SK-N-SH (cell line): ENCODE measurements at regions not wholly inside any gene's neighbourhood (a gene's known extent, or its start where the extent isn't known, plus 50 kb on each side); places are given as distances from the start of the nearest gene placed in this dataset.
A peak's percentile ranks its signal among the peaks of the same experiment; 100 is the strongest.

Experiments
- CTCF ChIA-PET: fragments of 300-600, 350-600 bp; formaldehyde crosslinking; extraction: SDS; loops from one replicate; lab custom pipeline; 2021; lab: Yijun Ruan, JAX
- POLR2A ChIA-PET: fragments of 350-600 bp; sonication (Branson Sonifier 250); formaldehyde crosslinking; extraction: SDS; loops from one replicate; lab custom pipeline; 2020; ENCODE audit warnings: antibody characterized with exemption, inconsistent platforms; lab: Yijun Ruan, JAX
- DNase-seq: peaks from one replicate; pipeline ENCODE4 v3.0.0; 2012
- H2AFZ ChIP-seq: fragments of 200-600 bp; sonication (generic); 2 replicates; pipeline ENCODE4 v1.8.1; 2016; ENCODE audit warnings: antibody characterized with exemption, mild to moderate bottlenecking, low read depth
- H3F3A ChIP-seq: fragments of 200-600 bp; sonication (generic); replicated peaks from 2 replicates; pipeline ENCODE3; 2016; ENCODE audit warnings: antibody characterized with exemption, mild to moderate bottlenecking; ENCODE audit not compliant: insufficient read depth
- H3K27ac ChIP-seq, 2 experiments: fragments of 200-500 bp in 1 of 2; fragments of 200-600 bp in 1 of 2; sonication (Bioruptor generic) in 1 of 2; sonication (generic), shearing (Covaris generic) in 1 of 2; 2 replicates each; pipeline versions ENCODE4 v1.5.1 to v1.6.1; 2014 to 2016; ENCODE audit warnings: low read depth in 2 of 2, inconsistent platforms in 1 of 2, low read length in 1 of 2, mild to moderate bottlenecking in 1 of 2, mixed read lengths in 1 of 2
- H3K27me3 ChIP-seq: fragments of 200-600 bp; sonication (generic), shearing (Covaris generic); 2 replicates; pipeline ENCODE4 v1.6.1; 2016; ENCODE audit warnings: mixed run types; ENCODE audit not compliant: insufficient read depth
- H3K36me3 ChIP-seq, 2 experiments: fragments of 200-500 bp in 1 of 2; fragments of 200-600 bp in 1 of 2; sonication (Bioruptor generic) in 1 of 2; sonication (generic) in 1 of 2; replicated peaks in 1 of 2; 2 replicates each; pipeline versions ENCODE3 to v1.5.1; 2014 to 2016; ENCODE audit warnings: low read length in 1 of 2, mild to moderate bottlenecking in 1 of 2; ENCODE audit not compliant: insufficient read depth in 2 of 2, control insufficient read depth in 1 of 2
- H3K4me1 ChIP-seq, 2 experiments: fragments of 200-500 bp in 1 of 2; fragments of 200-600 bp in 1 of 2; sonication (Bioruptor generic) in 1 of 2; sonication (generic), shearing (Covaris generic) in 1 of 2; 2 replicates each; pipeline versions ENCODE4 v1.5.1 to v1.6.1; 2014 to 2016; ENCODE audit warnings: low read depth in 1 of 2, low read length in 1 of 2, mixed run types in 1 of 2; ENCODE audit not compliant: insufficient read depth in 2 of 2, control insufficient read depth in 1 of 2
- H3K4me2 ChIP-seq: fragments of 200-600 bp; sonication (generic), shearing (Covaris generic); 2 replicates; pipeline ENCODE4 v1.6.1; 2017; ENCODE audit warnings: mixed run types
- H3K4me3 ChIP-seq, 2 experiments: fragments of 200-500 bp in 1 of 2; fragments of 200-600 bp in 1 of 2; sonication (Bioruptor generic) in 1 of 2; sonication (generic), shearing (Covaris generic) in 1 of 2; 2 replicates each; pipeline versions ENCODE4 v1.5.1 to v1.8.1; 2014 to 2016; ENCODE audit warnings: low read depth in 2 of 2, inconsistent platforms in 1 of 2, low read length in 1 of 2, mild to moderate bottlenecking in 1 of 2, mixed read lengths in 1 of 2, moderate library complexity in 1 of 2
- H3K79me2 ChIP-seq: fragments of 200-600 bp; sonication (generic); 2 replicates; pipeline ENCODE4 v1.8.1; 2017; ENCODE audit warnings: mild to moderate bottlenecking; ENCODE audit not compliant: insufficient read depth
- H3K9ac ChIP-seq: fragments of 200-600 bp; sonication (generic); 2 replicates; pipeline ENCODE4 v1.6.1; 2017; ENCODE audit warnings: mixed run types
- H3K9me2 ChIP-seq: fragments of 200-600 bp; sonication (generic); 2 replicates; pipeline ENCODE4 v1.6.1; 2017; ENCODE audit warnings: mixed run types
- H3K9me3 ChIP-seq: fragments of 200-600 bp; sonication (generic); 2 replicates; pipeline ENCODE4 v1.6.1; 2017; ENCODE audit warnings: mixed run types, mild to moderate bottlenecking, moderate library complexity
- H4K20me1 ChIP-seq: fragments of 200-600 bp; sonication (generic); 2 replicates; pipeline ENCODE4 v1.6.1; 2017; ENCODE audit warnings: mild to moderate bottlenecking, mixed run types; ENCODE audit not compliant: insufficient read depth
- CHD2 ChIP-seq: fragments of 150-350 bp; IDR thresholded peaks from 2 replicates; pipeline ENCODE4 v1.6.1; 2018; ENCODE audit warnings: low read length; ENCODE audit not compliant: partially characterized antibody
- ELF1 ChIP-seq: IDR thresholded peaks from 2 replicates; pipeline ENCODE4 v1.4.0; 2012
- FOSL2 ChIP-seq: IDR thresholded peaks from 2 replicates; pipeline ENCODE4 v1.4.0; 2012; ENCODE audit warnings: low read depth, mild to moderate bottlenecking, moderate library complexity, borderline replicate concordance
- GATA2 ChIP-seq: sonication (generic); formaldehyde crosslinking; IDR thresholded peaks from 2 replicates; pipeline ENCODE4 v1.5.0; 2020; ENCODE audit warnings: mild to moderate bottlenecking, missing genetic modification reagents
- JUND ChIP-seq: IDR thresholded peaks from 2 replicates; pipeline ENCODE4 v1.4.0; 2012
- MAX ChIP-seq: IDR thresholded peaks from 2 replicates; pipeline ENCODE4 v1.4.0; 2012; ENCODE audit warnings: low read depth
- POLR2AphosphoS5 ChIP-seq: IDR thresholded peaks from 2 replicates; pipeline ENCODE4 v1.6.1; 2012; ENCODE audit warnings: low read depth, low read length
- SMC3 ChIP-seq: IDR thresholded peaks from 2 replicates; pipeline ENCODE4 v1.6.1; 2012; ENCODE audit warnings: low read depth, low read length, improper control_type of control experiment
- YY1 ChIP-seq: IDR thresholded peaks from 2 replicates; pipeline ENCODE4 v1.4.0; 2012; ENCODE audit warnings: low read depth, mild to moderate bottlenecking
- WGBS: methylation state at CpG from one replicate; pipeline ENCODE4 v1.1.6; 2017; ENCODE audit warnings: low lambda C conversion rate; 5-methylcytosine and 5-hydroxymethylcytosine counted together
- TF ChIP-seq, protein P1 (sequence below): IDR thresholded peaks from 2 replicates; pipeline ENCODE4 v1.6.1; 2012; ENCODE audit warnings: mild to moderate bottlenecking, low read depth, low read length, moderate library complexity
- TF ChIP-seq, protein P2 (sequence below): IDR thresholded peaks from 2 replicates; pipeline ENCODE4; 2012

DNA sequence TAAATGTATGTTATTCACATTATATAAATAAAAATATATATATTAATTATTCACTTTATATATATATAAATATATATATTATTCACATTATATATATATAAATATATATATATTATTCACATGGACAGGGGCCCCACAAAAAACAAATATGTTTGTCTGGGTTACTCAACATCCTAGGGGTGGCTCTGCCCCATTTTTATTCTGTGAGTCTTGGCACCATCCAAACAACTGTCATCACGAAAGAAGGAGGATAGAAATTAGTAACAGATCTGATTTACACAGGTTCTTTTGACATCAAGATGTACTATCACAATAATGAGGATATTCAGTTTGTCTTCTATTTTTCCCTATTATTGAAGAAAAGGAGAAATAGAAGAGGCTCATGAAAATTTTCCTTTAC is 187.3 kb downstream of the GPX5 start (continued):
- TF ChIP-seq, protein P1, sequence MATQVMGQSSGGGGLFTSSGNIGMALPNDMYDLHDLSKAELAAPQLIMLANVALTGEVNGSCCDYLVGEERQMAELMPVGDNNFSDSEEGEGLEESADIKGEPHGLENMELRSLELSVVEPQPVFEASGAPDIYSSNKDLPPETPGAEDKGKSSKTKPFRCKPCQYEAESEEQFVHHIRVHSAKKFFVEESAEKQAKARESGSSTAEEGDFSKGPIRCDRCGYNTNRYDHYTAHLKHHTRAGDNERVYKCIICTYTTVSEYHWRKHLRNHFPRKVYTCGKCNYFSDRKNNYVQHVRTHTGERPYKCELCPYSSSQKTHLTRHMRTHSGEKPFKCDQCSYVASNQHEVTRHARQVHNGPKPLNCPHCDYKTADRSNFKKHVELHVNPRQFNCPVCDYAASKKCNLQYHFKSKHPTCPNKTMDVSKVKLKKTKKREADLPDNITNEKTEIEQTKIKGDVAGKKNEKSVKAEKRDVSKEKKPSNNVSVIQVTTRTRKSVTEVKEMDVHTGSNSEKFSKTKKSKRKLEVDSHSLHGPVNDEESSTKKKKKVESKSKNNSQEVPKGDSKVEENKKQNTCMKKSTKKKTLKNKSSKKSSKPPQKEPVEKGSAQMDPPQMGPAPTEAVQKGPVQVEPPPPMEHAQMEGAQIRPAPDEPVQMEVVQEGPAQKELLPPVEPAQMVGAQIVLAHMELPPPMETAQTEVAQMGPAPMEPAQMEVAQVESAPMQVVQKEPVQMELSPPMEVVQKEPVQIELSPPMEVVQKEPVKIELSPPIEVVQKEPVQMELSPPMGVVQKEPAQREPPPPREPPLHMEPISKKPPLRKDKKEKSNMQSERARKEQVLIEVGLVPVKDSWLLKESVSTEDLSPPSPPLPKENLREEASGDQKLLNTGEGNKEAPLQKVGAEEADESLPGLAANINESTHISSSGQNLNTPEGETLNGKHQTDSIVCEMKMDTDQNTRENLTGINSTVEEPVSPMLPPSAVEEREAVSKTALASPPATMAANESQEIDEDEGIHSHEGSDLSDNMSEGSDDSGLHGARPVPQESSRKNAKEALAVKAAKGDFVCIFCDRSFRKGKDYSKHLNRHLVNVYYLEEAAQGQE, result no peak
- TF ChIP-seq GATA2 (CRISPR knock-in tag) (no peak), YY1 (no peak)
- TF ChIP-seq, all 33 proteins: peak for 0

- Histone ChIP-seq H3K9me2 (no peaks in the 10 kb centered on the region), H3K36me3 (no peaks in the 10 kb centered on the region), H3K27me3 (peaks cover 12% of the 10 kb centered on the region; the same call in 1 of the 2 replicates), H3K4me1 (no peaks in the 10 kb centered on the region), H3K4me2 (no peak overlapping the region), H4K20me1 (no peaks in the 10 kb centered on the region), H2AFZ (no peak overlapping the region), H3F3A (no peaks in the 10 kb centered on the region), H3K9me3 (no peaks in the 10 kb centered on the region), H3K79me2 (no peaks in the 10 kb centered on the region), H3K4me3 (no peak overlapping the region), H3K27ac (no peak overlapping the region), H3K9ac (no peak overlapping the region)
- 2% methylated on average over 11 of the region's 11 CpGs for whole genome bisulfite sequencing
- TF ChIP-seq FOSL2 (peak; percentile 24; the same call in 1 of the 2 replicates), JUND (no peak), CHD2 (no peak), SMC3 (no peak), ELF1 (no peak)
- DNase-seq, result no peak
- ChIA-PET POLR2A (no interaction called here), CTCF (interaction anchor here (0.7 to 1.2 kb wide), 3 partner anchors 8 to 177 kb away, joined by 3 read pairs; no protein-coding TSS in a partner anchor)
These were observed 193.7 kb downstream of the GPX5 start for GRCh38 chr6:28719275-28719940.

- no peak for DNase-seq
- Histone ChIP-seq H3K9me3 (no peaks in the 10 kb centered on the region), H3K4me2 (no peak overlapping the region), H3K27ac (no peak overlapping the region), H3K9ac (no peak overlapping the region), H2AFZ (no peak overlapping the region), H4K20me1 (no peaks in the 10 kb centered on the region), H3K36me3 (no peaks in the 10 kb centered on the region)
- CTCF ChIA-PET, result no interaction called here
- POLR2A ChIA-PET, result no interaction called here
- no peak for TF ChIP-seq GATA2 (CRISPR knock-in tag)
- TF ChIP-seq, protein P2, sequence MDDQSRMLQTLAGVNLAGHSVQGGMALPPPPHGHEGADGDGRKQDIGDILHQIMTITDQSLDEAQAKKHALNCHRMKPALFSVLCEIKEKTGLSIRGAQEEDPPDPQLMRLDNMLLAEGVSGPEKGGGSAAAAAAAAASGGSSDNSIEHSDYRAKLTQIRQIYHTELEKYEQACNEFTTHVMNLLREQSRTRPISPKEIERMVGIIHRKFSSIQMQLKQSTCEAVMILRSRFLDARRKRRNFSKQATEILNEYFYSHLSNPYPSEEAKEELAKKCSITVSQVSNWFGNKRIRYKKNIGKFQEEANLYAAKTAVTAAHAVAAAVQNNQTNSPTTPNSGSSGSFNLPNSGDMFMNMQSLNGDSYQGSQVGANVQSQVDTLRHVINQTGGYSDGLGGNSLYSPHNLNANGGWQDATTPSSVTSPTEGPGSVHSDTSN, result no peak
- TF ChIP-seq MAX, result no peak
- TF ChIP-seq POLR2AphosphoS5, result no peak
- no peak for TF ChIP-seq CHD2
- TF ChIP-seq, all 33 proteins: peak for 0
- H3K27me3 ChIP-seq, result peaks cover 8% of the 10 kb centered on the region; the same call in 1 of the 2 replicates
- H3F3A ChIP-seq, result no peaks in the 10 kb centered on the region
- no peaks in the 10 kb centered on the region for H3K4me1 ChIP-seq
- no peak overlapping the region for H3K4me3 ChIP-seq
- H3K79me2 ChIP-seq, result no peaks in the 10 kb centered on the region
- no peaks in the 10 kb centered on the region for H3K9me2 ChIP-seq
- WGBS, result 33% methylated on average over 26 of the region's 26 CpGs
These were observed 194.9 kb downstream of the GPX5 start for GRCh38 chr6:28720357-28721231.
